Activated naive CD8-positive, alpha-beta T cell treated with anti-CD3 and anti-CD28 coated beads for 36 hours (primary cell): ENCODE measurements at regions not wholly inside any gene's neighbourhood (a gene's known extent, or its start where the extent isn't known, plus 50 kb on each side); places are given as distances from the start of the nearest gene placed in this dataset.
"Not testable (repeated sequence)": the region's sequence is repeated elsewhere in the genome, so short reads cannot be mapped to it uniquely, and the experiment has no call there.

Source experiments
- DNase-seq: peaks from one replicate; pipeline ENCODE4 v3.0.0; 2021
- H3K27ac Mint-ChIP-seq: one replicate; pipeline ENCODE4 v1.8.0; 2022; ENCODE audit warnings: mild to moderate bottlenecking, moderate library complexity, mixed read lengths
- H3K27me3 Mint-ChIP-seq: one replicate; pipeline ENCODE4 v1.8.0; 2022; ENCODE audit warnings: mild to moderate bottlenecking, mixed read lengths
- H3K36me3 Mint-ChIP-seq: one replicate; pipeline ENCODE4 v1.8.0; 2021; ENCODE audit warnings: mild to moderate bottlenecking, mixed read lengths
- H3K4me1 Mint-ChIP-seq: one replicate; pipeline ENCODE4 v1.8.0; 2021; ENCODE audit warnings: mixed read lengths
- H3K4me3 Mint-ChIP-seq: one replicate; pipeline ENCODE4 v1.8.0; 2022; ENCODE audit warnings: mild to moderate bottlenecking, moderate library complexity, mixed read lengths
- H3K9me3 Mint-ChIP-seq: one replicate; pipeline ENCODE4 v1.8.0; 2022; ENCODE audit warnings: mixed read lengths

GRCh38 chr2:49664827-49665226 lies 510.5 kb upstream of the FSHR start:
- Mint-ChIP-seq H3K27me3 (no peaks in the 10 kb centered on the region), H3K27ac (no peak overlapping the region), H3K9me3 (peaks cover 2% of the 10 kb centered on the region), H3K36me3 (no peaks in the 10 kb centered on the region), H3K4me3 (no peak overlapping the region), H3K4me1 (no peaks in the 10 kb centered on the region)
- no peak for DNase-seq

GRCh38 chr2:49661809-49662208 lies 507.5 kb upstream of the FSHR start:
- H3K27me3 Mint-ChIP-seq = no peaks in the 10 kb centered on the region
- H3K36me3 Mint-ChIP-seq = no peaks in the 10 kb centered on the region
- no peaks in the 10 kb centered on the region for H3K4me1 Mint-ChIP-seq
- no peak overlapping the region for H3K4me3 Mint-ChIP-seq
- DNase-seq = no peak
- peaks cover 2% of the 10 kb centered on the region for H3K9me3 Mint-ChIP-seq
- no peak overlapping the region for H3K27ac Mint-ChIP-seq

GRCh38 chr2:49656853-49657252 lies 502.5 kb upstream of the FSHR start:
- Mint-ChIP-seq H3K4me3 (no peak overlapping the region), H3K4me1 (no peaks in the 10 kb centered on the region), H3K36me3 (no peaks in the 10 kb centered on the region), H3K27me3 (no peaks in the 10 kb centered on the region), H3K27ac (no peak overlapping the region), H3K9me3 (no peaks in the 10 kb centered on the region)
- DNase-seq = no peak

GRCh38 chr2:49643149-49643548 lies 488.8 kb upstream of the FSHR start:
- Mint-ChIP-seq H3K27me3 (no peaks in the 10 kb centered on the region), H3K36me3 (no peaks in the 10 kb centered on the region), H3K4me3 (no peak overlapping the region), H3K9me3 (peaks cover 6% of the 10 kb centered on the region), H3K4me1 (no peaks in the 10 kb centered on the region), H3K27ac (no peak overlapping the region)
- no peak for DNase-seq

- no peaks in the 10 kb centered on the region for H3K9me3 Mint-ChIP-seq
- H3K27me3 Mint-ChIP-seq = no peaks in the 10 kb centered on the region
- H3K4me3 Mint-ChIP-seq = no peak overlapping the region
- H3K36me3 Mint-ChIP-seq = no peaks in the 10 kb centered on the region
- no peak for DNase-seq
- no peak overlapping the region for H3K27ac Mint-ChIP-seq
- H3K4me1 Mint-ChIP-seq = no peaks in the 10 kb centered on the region
These were observed 486.3 kb upstream of the FSHR start for GRCh38 chr2:49640630-49641029.

- Mint-ChIP-seq H3K4me1 (no peaks in the 10 kb centered on the region), H3K9me3 (no peaks in the 10 kb centered on the region), H3K27me3 (no peaks in the 10 kb centered on the region), H3K4me3 (no peak overlapping the region), H3K27ac (no peak overlapping the region), H3K36me3 (no peaks in the 10 kb centered on the region)
- DNase-seq = no peak
These were observed 466.7 kb upstream of the FSHR start for GRCh38 chr2:49621016-49621415.

- H3K36me3 Mint-ChIP-seq = no peaks in the 10 kb centered on the region
- H3K4me1 Mint-ChIP-seq = no peaks in the 10 kb centered on the region
- no peak overlapping the region for H3K4me3 Mint-ChIP-seq
- H3K9me3 Mint-ChIP-seq = no peaks in the 10 kb centered on the region
- no peaks in the 10 kb centered on the region for H3K27me3 Mint-ChIP-seq
- no peak for DNase-seq
- H3K27ac Mint-ChIP-seq = no peak overlapping the region
These were observed 465.5 kb upstream of the FSHR start for GRCh38 chr2:49619804-49620203.

GRCh38 chr2:49618491-49618890 lies 464.2 kb upstream of the FSHR start:
- DNase-seq = no peak
- Mint-ChIP-seq H3K9me3 (no peaks in the 10 kb centered on the region), H3K4me3 (no peak overlapping the region), H3K4me1 (no peaks in the 10 kb centered on the region), H3K36me3 (no peaks in the 10 kb centered on the region), H3K27ac (no peak overlapping the region), H3K27me3 (no peaks in the 10 kb centered on the region)

GRCh38 chr2:49616800-49617199 lies 462.5 kb upstream of the FSHR start:
- Mint-ChIP-seq H3K4me3 (no peak overlapping the region), H3K4me1 (no peaks in the 10 kb centered on the region), H3K27ac (no peak overlapping the region), H3K9me3 (no peaks in the 10 kb centered on the region), H3K27me3 (no peaks in the 10 kb centered on the region), H3K36me3 (no peaks in the 10 kb centered on the region)
- no peak for DNase-seq

GRCh38 chr2:49611796-49612195 lies 457.5 kb upstream of the FSHR start:
- H3K27ac Mint-ChIP-seq, H3K9me3 Mint-ChIP-seq, H3K4me3 Mint-ChIP-seq, DNase-seq, H3K36me3 Mint-ChIP-seq, H3K4me1 Mint-ChIP-seq, H3K27me3 Mint-ChIP-seq: not testable (repeated sequence)

- DNase-seq = no peak
- Mint-ChIP-seq H3K27ac (no peak overlapping the region), H3K27me3 (no peaks in the 10 kb centered on the region), H3K4me3 (no peak overlapping the region), H3K36me3 (no peaks in the 10 kb centered on the region), H3K4me1 (no peaks in the 10 kb centered on the region), H3K9me3 (no peaks in the 10 kb centered on the region)
These were observed 446.2 kb upstream of the FSHR start for GRCh38 chr2:49600524-49600923.

GRCh38 chr2:49598231-49598630 lies 443.9 kb upstream of the FSHR start:
- no peaks in the 10 kb centered on the region for H3K27me3 Mint-ChIP-seq
- no peaks in the 10 kb centered on the region for H3K36me3 Mint-ChIP-seq
- H3K9me3 Mint-ChIP-seq = no peaks in the 10 kb centered on the region
- no peaks in the 10 kb centered on the region for H3K4me1 Mint-ChIP-seq
- no peak overlapping the region for H3K4me3 Mint-ChIP-seq
- DNase-seq = no peak
- no peak overlapping the region for H3K27ac Mint-ChIP-seq

GRCh38 chr2:49585921-49586320 lies 431.6 kb upstream of the FSHR start:
- Mint-ChIP-seq H3K36me3 (no peaks in the 10 kb centered on the region), H3K4me1 (no peaks in the 10 kb centered on the region), H3K27me3 (no peaks in the 10 kb centered on the region), H3K4me3 (no peak overlapping the region), H3K27ac (no peak overlapping the region), H3K9me3 (peaks cover 4% of the 10 kb centered on the region)
- no peak for DNase-seq

- no peak overlapping the region for H3K27ac Mint-ChIP-seq
- H3K36me3 Mint-ChIP-seq = no peaks in the 10 kb centered on the region
- no peak overlapping the region for H3K4me3 Mint-ChIP-seq
- DNase-seq = no peak
- peaks cover 3% of the 10 kb centered on the region for H3K9me3 Mint-ChIP-seq
- H3K27me3 Mint-ChIP-seq = no peaks in the 10 kb centered on the region
- H3K4me1 Mint-ChIP-seq = no peaks in the 10 kb centered on the region
These were observed 428.6 kb upstream of the FSHR start for GRCh38 chr2:49582946-49583345.

GRCh38 chr2:49577041-49577440 lies 422.7 kb upstream of the FSHR start:
- no peaks in the 10 kb centered on the region for H3K4me1 Mint-ChIP-seq
- no peaks in the 10 kb centered on the region for H3K27me3 Mint-ChIP-seq
- no peaks in the 10 kb centered on the region for H3K9me3 Mint-ChIP-seq
- H3K4me3 Mint-ChIP-seq = no peak overlapping the region
- H3K27ac Mint-ChIP-seq = no peak overlapping the region
- no peak for DNase-seq
- no peaks in the 10 kb centered on the region for H3K36me3 Mint-ChIP-seq

- Mint-ChIP-seq H3K36me3 (no peaks in the 10 kb centered on the region), H3K27ac (no peak overlapping the region), H3K4me3 (no peak overlapping the region), H3K4me1 (no peaks in the 10 kb centered on the region), H3K27me3 (no peaks in the 10 kb centered on the region), H3K9me3 (peaks cover 6% of the 10 kb centered on the region)
- DNase-seq = no peak
These were observed 414.9 kb upstream of the FSHR start for GRCh38 chr2:49569176-49569575.
